Umbilical cord (tissue), 1 donor: ENCODE measurements at regions not wholly inside any gene's neighbourhood (a gene's known extent, or its start where the extent isn't known, plus 50 kb on each side); places are given as distances from the start of the nearest gene placed in this dataset.

Experiments
- DNase-seq: peaks from one replicate; pipeline ENCODE4 v3.0.0-alpha.2; 2015; ENCODE audit warnings: low spot score

DNA sequence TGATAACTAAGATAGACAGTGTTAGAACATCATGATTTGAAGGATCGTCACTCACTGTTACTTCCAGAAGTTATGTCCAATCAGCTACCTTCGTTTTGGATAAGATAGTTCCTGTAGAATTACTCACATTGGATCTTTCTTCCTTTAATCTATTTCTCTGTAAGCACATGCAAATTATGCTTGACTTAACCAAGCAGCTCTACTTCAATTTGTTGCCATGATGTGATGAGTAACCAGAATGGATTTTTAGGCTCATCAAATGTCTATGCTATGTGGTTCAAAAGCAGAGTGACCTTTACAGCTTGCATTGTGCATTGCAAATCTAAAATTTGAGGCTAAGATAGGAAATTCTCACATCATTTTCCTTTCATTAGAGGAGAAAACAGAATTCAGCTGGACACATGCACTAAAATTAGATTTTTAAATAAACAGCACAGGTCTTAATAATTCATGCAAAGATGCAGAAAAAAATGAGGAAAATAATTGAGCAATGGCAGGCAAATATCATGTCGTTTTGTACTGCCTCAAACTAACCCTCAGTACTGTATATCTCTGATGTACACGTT lies 76.7 kb upstream of the ZFP64 start:
- DNase-seq, result peak; percentile 12

DNA sequence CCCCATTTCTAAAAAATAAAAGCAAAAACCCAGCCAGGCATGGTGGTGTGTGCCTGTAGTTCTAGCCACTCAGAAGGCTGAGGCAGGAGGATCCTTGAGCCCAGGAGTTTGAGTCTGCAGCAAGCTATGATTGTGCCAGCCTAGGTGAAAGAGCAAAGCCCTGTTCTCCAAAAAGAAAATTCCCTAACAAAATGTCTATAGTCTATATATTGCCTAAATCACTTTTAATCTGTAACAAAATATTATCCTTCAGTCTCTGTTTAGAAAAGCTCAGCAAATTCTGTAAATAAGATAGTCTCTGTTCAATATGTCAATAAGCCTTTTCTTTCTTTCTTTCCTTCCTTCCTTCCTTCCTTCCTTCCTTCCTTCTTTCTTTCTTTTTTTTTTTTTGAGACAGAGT lies 75.8 kb upstream of the ZFP64 start:
- DNase-seq, result no peak

DNA sequence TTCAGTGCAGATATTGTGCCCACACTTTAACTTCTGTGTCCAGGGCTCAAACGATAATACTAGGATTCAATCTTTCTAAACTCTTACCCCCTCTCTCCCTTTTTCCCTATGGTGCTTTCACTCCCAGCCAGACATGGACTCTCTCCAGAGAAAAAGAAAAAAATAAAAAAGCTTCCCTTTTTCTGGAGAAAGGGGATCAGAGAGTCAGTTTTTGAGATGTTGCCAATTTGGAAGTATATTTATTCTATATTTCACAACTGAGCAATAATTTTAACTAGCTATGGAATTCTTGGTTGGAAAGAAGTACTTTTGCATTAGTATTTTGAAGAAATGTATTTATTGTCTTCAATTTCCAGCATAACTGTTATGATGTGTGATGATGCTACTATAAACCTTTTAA lies 72.2 kb upstream of the ZFP64 start:
- peak; percentile 71 for DNase-seq

DNA sequence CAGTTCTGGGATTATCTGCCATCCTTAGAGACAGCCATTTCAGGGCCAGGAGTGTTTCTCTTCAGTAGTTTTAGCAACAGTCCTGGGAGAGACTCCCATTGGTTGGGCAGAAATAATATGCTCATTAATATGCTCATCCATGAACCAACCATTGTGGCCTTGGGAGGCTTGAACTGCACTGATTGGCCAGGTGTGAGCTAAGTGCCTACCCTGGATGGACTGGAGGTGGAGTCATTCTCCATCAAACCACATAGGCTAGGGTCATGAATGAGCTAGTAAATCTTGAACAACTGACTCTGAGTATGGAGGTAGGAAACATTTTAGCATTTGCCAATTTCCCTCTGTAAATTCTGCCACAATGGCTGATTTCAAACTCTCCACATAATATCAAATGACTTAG lies 70.2 kb upstream of the ZFP64 start:
- no peak for DNase-seq

- DNase-seq, result peak; percentile 46
These were observed 67.7 kb upstream of the ZFP64 start for GRCh38 chr20:52259295-52259694.

- no peak for DNase-seq
These were observed 64.9 kb upstream of the ZFP64 start for GRCh38 chr20:52256454-52256853.

- DNase-seq, result no peak
These were observed 61.1 kb upstream of the ZFP64 start for GRCh38 chr20:52252664-52253063.

DNA sequence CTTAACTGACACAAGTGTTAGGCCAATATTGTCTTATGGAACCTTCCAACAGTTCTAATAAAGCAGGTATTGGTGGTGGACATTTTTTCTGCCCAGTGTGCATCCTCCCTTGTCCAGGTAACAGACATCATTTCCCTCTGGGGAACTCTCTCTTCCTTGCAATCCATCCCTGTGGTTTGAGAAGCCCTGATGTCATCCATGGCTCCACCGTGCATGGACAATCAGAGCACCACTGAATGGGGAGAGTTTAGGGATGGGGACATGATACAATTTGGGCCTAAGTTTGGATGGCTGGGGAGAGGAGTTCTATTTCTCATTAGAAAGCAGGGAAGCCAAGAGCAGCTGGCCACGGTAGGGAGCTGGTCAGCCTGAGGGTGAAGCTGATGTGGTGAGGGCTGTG lies 60.2 kb upstream of the ZFP64 start:
- DNase-seq, result no peak

- DNase-seq, result no peak
These were observed 59.6 kb upstream of the ZFP64 start for GRCh38 chr20:52251136-52251700.

DNA sequence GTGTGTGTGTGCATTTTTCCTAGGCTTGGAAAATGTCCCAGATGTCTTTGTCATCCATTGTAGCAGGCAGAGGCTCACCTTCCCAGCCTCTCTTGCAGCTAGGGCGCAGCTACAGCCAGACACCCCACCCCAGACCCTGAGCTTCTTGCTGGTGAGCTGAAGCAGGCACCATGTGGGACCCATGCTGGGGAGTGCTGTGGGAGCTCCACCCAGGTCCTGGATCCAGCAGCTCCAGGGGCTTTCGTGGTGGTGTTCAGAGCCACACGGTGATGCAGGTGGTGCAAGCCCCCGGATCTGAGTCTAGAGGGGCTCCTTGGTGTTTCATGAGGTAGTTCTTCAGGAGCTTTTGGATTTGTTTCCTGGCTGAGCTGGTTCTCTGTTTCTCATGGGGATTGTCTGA lies 56.0 kb upstream of the ZFP64 start:
- DNase-seq, result no peak

- no peak for DNase-seq
These were observed 54.8 kb upstream of the ZFP64 start for GRCh38 chr20:52246366-52246765.

DNA sequence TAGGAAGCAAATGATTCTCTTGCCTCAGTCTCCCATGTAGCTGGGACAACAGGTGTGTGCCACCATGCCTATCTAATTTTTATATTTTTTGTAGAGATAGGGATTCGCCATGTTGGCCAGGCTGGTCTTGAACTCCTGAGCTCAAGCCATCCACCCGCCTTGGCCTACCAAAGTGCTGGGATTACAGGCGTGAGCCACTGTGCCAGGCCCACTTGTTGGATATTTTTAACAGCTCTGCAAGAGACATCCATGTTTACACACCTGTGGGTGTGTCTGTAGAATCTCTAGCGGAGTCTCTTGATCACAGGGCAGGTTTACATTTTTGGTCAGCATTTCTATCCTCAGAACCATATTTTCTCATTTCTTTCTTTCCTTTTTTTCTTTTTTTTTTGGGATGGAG lies 53.1 kb upstream of the ZFP64 start:
- no peak for DNase-seq

DNA sequence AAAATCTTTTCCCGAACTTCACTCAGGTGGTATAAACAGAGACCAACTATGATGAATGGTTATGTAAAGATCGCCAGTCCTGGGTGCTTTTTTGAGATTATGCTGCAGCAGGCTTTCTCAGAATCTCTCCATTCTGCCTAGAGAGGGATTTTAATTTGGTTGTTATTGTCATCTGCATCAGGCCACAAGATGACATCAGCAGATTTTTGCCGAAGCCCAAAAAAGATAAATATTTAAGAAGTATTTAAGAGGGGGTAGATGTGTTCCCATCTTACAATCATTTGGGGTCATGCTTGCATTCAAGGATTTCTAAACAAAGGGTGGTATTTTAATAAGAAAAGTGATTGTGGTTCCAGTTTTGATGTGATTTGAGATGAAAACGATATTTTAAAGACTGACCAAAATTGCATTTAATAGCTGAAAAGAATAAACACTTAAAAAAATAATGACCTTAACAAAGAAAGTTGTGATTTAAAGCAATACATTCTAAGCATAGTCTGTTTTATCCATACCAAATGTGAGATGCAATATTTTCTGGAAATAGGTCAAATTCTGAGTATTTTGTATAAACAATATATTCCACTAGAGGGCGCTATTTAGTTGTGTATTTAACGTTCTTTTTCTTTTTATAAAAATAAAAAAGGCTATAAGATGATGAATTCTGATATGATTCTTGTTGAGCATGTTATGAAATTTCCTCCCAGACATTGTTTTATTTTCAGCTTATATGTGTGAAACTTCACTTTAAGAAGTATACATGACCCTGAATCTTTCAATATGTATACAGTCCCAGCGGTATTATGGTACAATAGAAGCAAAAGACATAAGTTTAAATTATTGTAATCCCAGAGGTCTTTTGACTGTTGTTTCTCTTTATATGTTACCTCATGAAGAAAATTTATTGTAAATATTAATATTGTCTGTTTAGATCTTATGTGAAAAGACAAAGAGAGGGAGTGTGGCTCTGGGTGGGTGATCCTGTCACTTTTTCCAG lies 51.0 kb upstream of the ZFP64 start:
- peak; percentile 42 for DNase-seq
